HepG2 (cell line): ENCODE measurements at regions not wholly inside any gene's neighbourhood (a gene's known extent, or its start where the extent isn't known, plus 50 kb on each side); places are given as distances from the start of the nearest gene placed in this dataset.

Experiments
- AKAP8 ChIP-seq: sonication (generic); formaldehyde crosslinking; IDR thresholded peaks from 2 replicates; pipeline ENCODE4 v1.5.1; 2020; ENCODE audit warnings: mild to moderate bottlenecking, missing genetic modification reagents
- ATF7-NPFF ChIP-seq: sonication (generic); formaldehyde crosslinking; IDR thresholded peaks from 2 replicates; pipeline ENCODE4 v1.8.1; 2023; ENCODE audit warnings: mild to moderate bottlenecking, low read depth, missing genetic modification reagents, moderate library complexity
- CEBPG ChIP-seq: IDR thresholded peaks from 2 replicates; pipeline ENCODE4 v1.6.1; 2016
- HES4 ChIP-seq: sonication (generic); formaldehyde crosslinking; IDR thresholded peaks from 2 replicates; pipeline ENCODE4 v1.9.0; 2021; ENCODE audit warnings: mild to moderate bottlenecking, missing genetic modification reagents, borderline replicate concordance
- MBD4 ChIP-seq: IDR thresholded peaks from 2 replicates; pipeline ENCODE4 v1.6.1; 2012; ENCODE audit warnings: low read length, inconsistent platforms, borderline replicate concordance
- MED13 ChIP-seq: sonication (generic); formaldehyde crosslinking; IDR thresholded peaks from 2 replicates; pipeline ENCODE4 v1.5.0; 2020; ENCODE audit warnings: missing genetic modification reagents
- PAX8 ChIP-seq: sonication (generic); formaldehyde crosslinking; IDR thresholded peaks from 2 replicates; pipeline ENCODE4 v1.8.0; 2022; ENCODE audit warnings: mild to moderate bottlenecking, missing genetic modification reagents, borderline replicate concordance
- SALL1 ChIP-seq: sonication (generic); formaldehyde crosslinking; IDR thresholded peaks from 2 replicates; pipeline ENCODE4 v1.8.0; 2022; ENCODE audit warnings: mild to moderate bottlenecking, missing genetic modification reagents
- SETDB1 ChIP-seq: sonication (generic); formaldehyde crosslinking; IDR thresholded peaks from 2 replicates; pipeline ENCODE4 v1.5.1; 2020; ENCODE audit warnings: missing genetic modification reagents, mild to moderate bottlenecking, borderline replicate concordance
- SNAPC2 ChIP-seq: sonication (generic); formaldehyde crosslinking; IDR thresholded peaks from 2 replicates; pipeline ENCODE4 v1.8.1; 2022; ENCODE audit warnings: mild to moderate bottlenecking, missing genetic modification reagents
- TGIF2 ChIP-seq: IDR thresholded peaks from 2 replicates; pipeline ENCODE4 v1.6.1; 2016; ENCODE audit warnings: control low read depth, missing compliant biosample characterization
- ZFP36 ChIP-seq: fragments of 150-350 bp; IDR thresholded peaks from 2 replicates; pipeline ENCODE4 v1.6.1; 2018; ENCODE audit warnings: borderline replicate concordance, low read length, low read depth; ENCODE audit not compliant: partially characterized antibody
- ZMYM4 ChIP-seq: sonication (generic); formaldehyde crosslinking; IDR thresholded peaks from 2 replicates; pipeline ENCODE4 v1.8.1; 2023; ENCODE audit warnings: mild to moderate bottlenecking, missing genetic modification reagents
- ZNF337 ChIP-seq: sonication (generic); formaldehyde crosslinking; IDR thresholded peaks from 2 replicates; pipeline ENCODE4 v1.5.1; 2020; ENCODE audit warnings: missing genetic modification reagents, low read depth, mild to moderate bottlenecking, borderline replicate concordance
- ZNF367 ChIP-seq: sonication (generic); formaldehyde crosslinking; IDR thresholded peaks from 2 replicates; pipeline ENCODE4 v1.4.0; 2020; ENCODE audit warnings: missing genetic modification reagents, borderline replicate concordance
- ZNF446 ChIP-seq: sonication (generic); formaldehyde crosslinking; IDR thresholded peaks from 2 replicates; pipeline ENCODE4 v1.5.0; 2020; ENCODE audit warnings: mild to moderate bottlenecking, missing genetic modification reagents
- ZNF546 ChIP-seq: sonication (generic); formaldehyde crosslinking; conservative IDR thresholded peaks from 2 replicates; pipeline ENCODE4 v1.8.1; 2023; ENCODE audit warnings: mild to moderate bottlenecking, missing genetic modification reagents
- ZNF563 ChIP-seq: sonication (generic); formaldehyde crosslinking; IDR thresholded peaks from 2 replicates; pipeline ENCODE4 v1.8.0; 2022; ENCODE audit warnings: mild to moderate bottlenecking, moderate library complexity, missing genetic modification reagents
- ZNF674 ChIP-seq: sonication (generic); formaldehyde crosslinking; IDR thresholded peaks from 2 replicates; pipeline ENCODE4 v1.5.0; 2020; ENCODE audit warnings: low read depth, mild to moderate bottlenecking, missing genetic modification reagents
- ZNF792 ChIP-seq: IDR thresholded peaks from 2 replicates; pipeline ENCODE4 v1.6.1; 2016
- ZSCAN12 ChIP-seq: sonication (generic); formaldehyde crosslinking; IDR thresholded peaks from 2 replicates; pipeline ENCODE4 v1.9.0; 2021; ENCODE audit warnings: mild to moderate bottlenecking, missing genetic modification reagents
- TF ChIP-seq, protein P1 (sequence below): sonication (generic); formaldehyde crosslinking; IDR thresholded peaks from 2 replicates; pipeline ENCODE4 v1.4.0; 2020; ENCODE audit warnings: missing genetic modification reagents, borderline replicate concordance
- TF ChIP-seq, protein P2 (sequence below): sonication (generic); formaldehyde crosslinking; IDR thresholded peaks from 2 replicates; pipeline ENCODE4 v1.4.0; 2020; ENCODE audit warnings: missing genetic modification reagents, borderline replicate concordance
- TF ChIP-seq, protein P3 (sequence below): sonication (generic); formaldehyde crosslinking; IDR thresholded peaks from 2 replicates; pipeline ENCODE4 v1.4.0; 2020; ENCODE audit warnings: missing genetic modification reagents

DNA sequence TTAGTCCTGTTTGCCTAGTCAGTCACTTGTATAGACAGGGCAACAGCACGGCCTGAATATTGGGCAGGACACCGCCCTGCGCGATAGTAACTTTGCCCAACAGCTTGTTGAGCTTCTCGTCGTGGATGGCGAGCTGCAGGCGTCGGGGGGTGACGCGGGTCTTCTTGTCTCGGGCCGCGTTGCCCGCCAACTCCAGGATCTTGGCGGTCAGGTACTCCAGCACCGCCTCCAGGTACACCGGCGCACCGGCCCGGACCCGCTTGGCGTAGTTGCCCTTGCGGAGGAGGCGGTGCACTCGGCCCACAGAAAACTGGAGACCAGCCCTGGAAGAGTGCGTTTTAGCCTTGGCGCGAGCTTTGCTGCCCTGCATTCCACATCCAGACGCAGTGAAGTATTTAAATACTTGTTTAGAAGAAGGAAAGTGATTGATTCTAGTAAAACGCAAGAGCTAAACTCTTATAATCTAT is 92.8 kb upstream of the BTN3A2 start (continued):
- TF ChIP-seq HES4 (no peak), ZSCAN12 (CRISPR knock-in tag) (no peak), ATF7-NPFF (CRISPR knock-in tag) (no peak), ZNF792 (CRISPR knock-in tag) (0 out of 2 replicates have a peak, but pooled peaks have one; percentile 58), ZMYM4 (CRISPR knock-in tag) (no peak), ZFP36 (no peak), TGIF2 (CRISPR knock-in tag) (no peak), MED13 (CRISPR knock-in tag) (0 out of 2 replicates have a peak, but pooled peaks have one; percentile 28), CEBPG (CRISPR knock-in tag) (no peak), ZNF446 (CRISPR knock-in tag) (no peak), ZNF674 (CRISPR knock-in tag) (no peak), ZNF367 (CRISPR knock-in tag) (no peak), SETDB1 (CRISPR knock-in tag) (no peak), ZNF337 (no peak), ZNF563 (CRISPR knock-in tag) (no peak), SNAPC2 (CRISPR knock-in tag) (no peak), PAX8 (CRISPR knock-in tag) (no peak), MBD4 (no peak), SALL1 (peak; percentile 45; the same call in 1 of the 2 replicates), AKAP8 (CRISPR knock-in tag) (no peak), ZNF546 (CRISPR knock-in tag) (0 out of 2 replicates have a peak, but pooled peaks have one; percentile 17)
- TF ChIP-seq, protein P1, sequence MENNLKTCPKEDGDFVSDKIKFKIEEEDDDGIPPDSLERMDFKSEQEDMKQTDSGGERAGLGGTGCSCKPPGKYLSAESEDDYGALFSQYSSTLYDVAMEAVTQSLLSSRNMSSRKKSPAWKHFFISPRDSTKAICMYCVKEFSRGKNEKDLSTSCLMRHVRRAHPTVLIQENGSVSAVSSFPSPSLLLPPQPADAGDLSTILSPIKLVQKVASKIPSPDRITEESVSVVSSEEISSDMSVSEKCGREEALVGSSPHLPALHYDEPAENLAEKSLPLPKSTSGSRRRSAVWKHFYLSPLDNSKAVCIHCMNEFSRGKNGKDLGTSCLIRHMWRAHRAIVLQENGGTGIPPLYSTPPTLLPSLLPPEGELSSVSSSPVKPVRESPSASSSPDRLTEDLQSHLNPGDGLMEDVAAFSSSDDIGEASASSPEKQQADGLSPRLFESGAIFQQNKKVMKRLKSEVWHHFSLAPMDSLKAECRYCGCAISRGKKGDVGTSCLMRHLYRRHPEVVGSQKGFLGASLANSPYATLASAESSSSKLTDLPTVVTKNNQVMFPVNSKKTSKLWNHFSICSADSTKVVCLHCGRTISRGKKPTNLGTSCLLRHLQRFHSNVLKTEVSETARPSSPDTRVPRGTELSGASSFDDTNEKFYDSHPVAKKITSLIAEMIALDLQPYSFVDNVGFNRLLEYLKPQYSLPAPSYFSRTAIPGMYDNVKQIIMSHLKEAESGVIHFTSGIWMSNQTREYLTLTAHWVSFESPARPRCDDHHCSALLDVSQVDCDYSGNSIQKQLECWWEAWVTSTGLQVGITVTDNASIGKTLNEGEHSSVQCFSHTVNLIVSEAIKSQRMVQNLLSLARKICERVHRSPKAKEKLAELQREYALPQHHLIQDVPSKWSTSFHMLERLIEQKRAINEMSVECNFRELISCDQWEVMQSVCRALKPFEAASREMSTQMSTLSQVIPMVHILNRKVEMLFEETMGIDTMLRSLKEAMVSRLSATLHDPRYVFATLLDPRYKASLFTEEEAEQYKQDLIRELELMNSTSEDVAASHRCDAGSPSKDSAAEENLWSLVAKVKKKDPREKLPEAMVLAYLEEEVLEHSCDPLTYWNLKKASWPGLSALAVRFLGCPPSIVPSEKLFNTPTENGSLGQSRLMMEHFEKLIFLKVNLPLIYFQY = peak; percentile 26; the same call in 1 of the 2 replicates
- TF ChIP-seq, protein P2, sequence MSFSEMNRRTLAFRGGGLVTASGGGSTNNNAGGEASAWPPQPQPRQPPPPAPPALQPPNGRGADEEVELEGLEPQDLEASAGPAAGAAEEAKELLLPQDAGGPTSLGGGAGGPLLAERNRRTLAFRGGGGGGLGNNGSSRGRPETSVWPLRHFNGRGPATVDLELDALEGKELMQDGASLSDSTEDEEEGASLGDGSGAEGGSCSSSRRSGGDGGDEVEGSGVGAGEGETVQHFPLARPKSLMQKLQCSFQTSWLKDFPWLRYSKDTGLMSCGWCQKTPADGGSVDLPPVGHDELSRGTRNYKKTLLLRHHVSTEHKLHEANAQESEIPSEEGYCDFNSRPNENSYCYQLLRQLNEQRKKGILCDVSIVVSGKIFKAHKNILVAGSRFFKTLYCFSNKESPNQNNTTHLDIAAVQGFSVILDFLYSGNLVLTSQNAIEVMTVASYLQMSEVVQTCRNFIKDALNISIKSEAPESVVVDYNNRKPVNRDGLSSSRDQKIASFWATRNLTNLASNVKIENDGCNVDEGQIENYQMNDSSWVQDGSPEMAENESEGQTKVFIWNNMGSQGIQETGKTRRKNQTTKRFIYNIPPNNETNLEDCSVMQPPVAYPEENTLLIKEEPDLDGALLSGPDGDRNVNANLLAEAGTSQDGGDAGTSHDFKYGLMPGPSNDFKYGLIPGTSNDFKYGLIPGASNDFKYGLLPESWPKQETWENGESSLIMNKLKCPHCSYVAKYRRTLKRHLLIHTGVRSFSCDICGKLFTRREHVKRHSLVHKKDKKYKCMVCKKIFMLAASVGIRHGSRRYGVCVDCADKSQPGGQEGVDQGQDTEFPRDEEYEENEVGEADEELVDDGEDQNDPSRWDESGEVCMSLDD = no peak
- TF ChIP-seq, protein P3, sequence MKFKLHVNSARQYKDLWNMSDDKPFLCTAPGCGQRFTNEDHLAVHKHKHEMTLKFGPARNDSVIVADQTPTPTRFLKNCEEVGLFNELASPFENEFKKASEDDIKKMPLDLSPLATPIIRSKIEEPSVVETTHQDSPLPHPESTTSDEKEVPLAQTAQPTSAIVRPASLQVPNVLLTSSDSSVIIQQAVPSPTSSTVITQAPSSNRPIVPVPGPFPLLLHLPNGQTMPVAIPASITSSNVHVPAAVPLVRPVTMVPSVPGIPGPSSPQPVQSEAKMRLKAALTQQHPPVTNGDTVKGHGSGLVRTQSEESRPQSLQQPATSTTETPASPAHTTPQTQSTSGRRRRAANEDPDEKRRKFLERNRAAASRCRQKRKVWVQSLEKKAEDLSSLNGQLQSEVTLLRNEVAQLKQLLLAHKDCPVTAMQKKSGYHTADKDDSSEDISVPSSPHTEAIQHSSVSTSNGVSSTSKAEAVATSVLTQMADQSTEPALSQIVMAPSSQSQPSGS (CRISPR knock-in tag) = no peak
